Natural killer cell (primary cell): ENCODE measurements at regions not wholly inside any gene's neighbourhood (a gene's known extent, or its start where the extent isn't known, plus 50 kb on each side); places are given as distances from the start of the nearest gene placed in this dataset.
"Not testable (repeated sequence)": the region's sequence is repeated elsewhere in the genome, so short reads cannot be mapped to it uniquely, and the experiment has no call there.

ENCODE experiments used
- ATAC-seq, 3 donors: fragments of 150-1000 bp in 2 of 3; fragments of 200-7000 bp in 1 of 3; cut with Tn5 transposase; 1 replicate in 1 of 3; 2 replicates in 2 of 3; pipeline ENCODE4 v1.10.0; 2021; ENCODE audit warnings: mild to moderate bottlenecking in 2 of 3, moderate library complexity in 2 of 3
- DNase-seq, 2 donors: peaks; one replicate each; pipeline versions ENCODE4 v3.0.0 to v3.0.0-alpha.2; 2013 to 2021; ENCODE audit warnings: mixed read lengths in 1 of 2
- H3K27ac ChIP-seq: one replicate; pipeline ENCODE4 v1.5.1; 2013; ENCODE audit warnings: mild to moderate bottlenecking, low read length
- H3K27me3 ChIP-seq: one replicate; pipeline ENCODE4 v1.6.1; 2013; ENCODE audit warnings: low read length; ENCODE audit not compliant: control insufficient read depth, insufficient read depth
- H3K36me3 ChIP-seq: one replicate; pipeline ENCODE4 v1.6.1; 2013; ENCODE audit warnings: low read length; ENCODE audit not compliant: control insufficient read depth, insufficient read depth
- H3K4me1 ChIP-seq: one replicate; pipeline ENCODE4 v1.6.1; 2013; ENCODE audit warnings: low read length; ENCODE audit not compliant: control insufficient read depth, insufficient read depth
- H3K4me3 ChIP-seq: one replicate; pipeline ENCODE4 v1.5.1; 2013; ENCODE audit warnings: low read length
- H3K9me3 ChIP-seq: one replicate; pipeline ENCODE4 v1.6.1; 2013; ENCODE audit warnings: low read length; ENCODE audit not compliant: control insufficient read depth, insufficient read depth
- H3K27ac Mint-ChIP-seq, 2 donors: one replicate each; pipeline ENCODE4 v1.8.0; 2022; ENCODE audit warnings: mild to moderate bottlenecking in 2 of 2, mixed read lengths in 2 of 2, moderate library complexity in 1 of 2
- H3K27me3 Mint-ChIP-seq, 2 donors: one replicate each; pipeline ENCODE4 v1.8.0; 2022; ENCODE audit warnings: low read depth in 2 of 2, mixed read lengths in 2 of 2
- H3K36me3 Mint-ChIP-seq: one replicate; pipeline ENCODE4 v1.8.0; 2022; ENCODE audit warnings: mixed read lengths
- H3K4me1 Mint-ChIP-seq, 2 donors: one replicate each; pipeline ENCODE4 v1.8.0; 2022; ENCODE audit warnings: mixed read lengths in 2 of 2
- H3K4me3 Mint-ChIP-seq: one replicate; pipeline ENCODE4 v1.8.0; 2022; ENCODE audit warnings: mild to moderate bottlenecking, moderate library complexity, mixed read lengths
- H3K9me3 Mint-ChIP-seq, 2 donors: one replicate each; pipeline ENCODE4 v1.8.0; 2022; ENCODE audit warnings: mixed read lengths in 2 of 2
- WGBS: methylation state at CpG from one replicate; pipeline ENCODE4 v1.1.7; 2013; ENCODE audit warnings: missing lambda C conversion rate; ENCODE audit not compliant: insufficient coverage; 5-methylcytosine and 5-hydroxymethylcytosine counted together
- intact Hi-C: fragments of 100-400 bp; cut with micrococcal nuclease; formaldehyde crosslinking; loops from one replicate; pipeline ENCODE4 v1.14.2; 2022
- TF ChIP-seq, protein P1 (sequence below): fragments of 200-600 bp; IDR thresholded peaks from one replicate; pipeline ENCODE4 v1.8.0; 2022; ENCODE audit warnings: antibody characterized with exemption

DNA sequence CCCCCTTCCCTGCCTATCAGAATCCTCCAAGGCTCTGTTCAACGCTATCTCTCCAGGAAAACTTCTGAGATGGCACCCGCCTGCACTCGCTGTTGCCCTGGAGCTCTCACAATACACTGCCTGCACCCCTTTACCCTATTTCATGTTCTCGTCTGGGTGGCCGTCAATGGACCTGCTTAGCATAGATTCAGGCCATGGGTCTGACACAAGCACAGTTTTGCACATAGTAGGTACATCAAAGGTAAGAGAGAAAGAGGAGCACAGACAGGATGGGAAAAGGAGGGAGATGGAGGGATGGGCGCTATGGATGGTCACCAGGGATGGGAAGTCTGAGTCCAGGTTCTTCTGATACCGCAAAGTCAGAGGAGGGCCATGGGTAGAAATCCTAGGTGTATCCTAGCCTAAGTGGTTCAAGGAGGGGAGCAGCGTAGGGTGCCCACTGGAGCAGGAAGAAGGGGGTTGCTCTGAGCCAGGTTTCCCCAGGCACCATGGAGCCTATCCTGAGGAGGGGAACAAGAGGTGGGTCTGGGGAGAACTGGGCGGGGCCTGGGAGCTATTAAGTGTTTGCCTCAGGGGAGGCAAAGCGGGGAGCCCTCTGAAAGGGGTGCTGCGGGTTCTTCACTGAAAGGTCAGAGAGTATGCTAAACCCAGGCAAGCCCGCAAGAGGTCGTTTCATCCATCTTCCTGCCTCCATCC is 89.3 kb downstream of the MRPL14 start:
- Mint-ChIP-seq H3K27ac (no peak overlapping the region), H3K4me3 (no peak overlapping the region), H3K27me3 (peaks cover 0 to 17% of the 10 kb centered on the region in 2 donors), H3K36me3 (no peaks in the 10 kb centered on the region), H3K9me3 (no peaks in the 10 kb centered on the region), H3K4me1 (no peaks in the 10 kb centered on the region)
- 92% methylated on average over 13 of the region's 13 CpGs for WGBS
- Histone ChIP-seq H3K36me3 (no peaks in the 10 kb centered on the region), H3K27me3 (no peaks in the 10 kb centered on the region), H3K4me1 (peaks cover 7% of the 10 kb centered on the region), H3K4me3 (no peak overlapping the region), H3K9me3 (no peaks in the 10 kb centered on the region), H3K27ac (no peak overlapping the region)
- DNase-seq (no peak), ATAC-seq (no peak)
- TF ChIP-seq, protein P1, sequence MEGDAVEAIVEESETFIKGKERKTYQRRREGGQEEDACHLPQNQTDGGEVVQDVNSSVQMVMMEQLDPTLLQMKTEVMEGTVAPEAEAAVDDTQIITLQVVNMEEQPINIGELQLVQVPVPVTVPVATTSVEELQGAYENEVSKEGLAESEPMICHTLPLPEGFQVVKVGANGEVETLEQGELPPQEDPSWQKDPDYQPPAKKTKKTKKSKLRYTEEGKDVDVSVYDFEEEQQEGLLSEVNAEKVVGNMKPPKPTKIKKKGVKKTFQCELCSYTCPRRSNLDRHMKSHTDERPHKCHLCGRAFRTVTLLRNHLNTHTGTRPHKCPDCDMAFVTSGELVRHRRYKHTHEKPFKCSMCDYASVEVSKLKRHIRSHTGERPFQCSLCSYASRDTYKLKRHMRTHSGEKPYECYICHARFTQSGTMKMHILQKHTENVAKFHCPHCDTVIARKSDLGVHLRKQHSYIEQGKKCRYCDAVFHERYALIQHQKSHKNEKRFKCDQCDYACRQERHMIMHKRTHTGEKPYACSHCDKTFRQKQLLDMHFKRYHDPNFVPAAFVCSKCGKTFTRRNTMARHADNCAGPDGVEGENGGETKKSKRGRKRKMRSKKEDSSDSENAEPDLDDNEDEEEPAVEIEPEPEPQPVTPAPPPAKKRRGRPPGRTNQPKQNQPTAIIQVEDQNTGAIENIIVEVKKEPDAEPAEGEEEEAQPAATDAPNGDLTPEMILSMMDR: no peak
- intact Hi-C loops: no loop called here

DNA sequence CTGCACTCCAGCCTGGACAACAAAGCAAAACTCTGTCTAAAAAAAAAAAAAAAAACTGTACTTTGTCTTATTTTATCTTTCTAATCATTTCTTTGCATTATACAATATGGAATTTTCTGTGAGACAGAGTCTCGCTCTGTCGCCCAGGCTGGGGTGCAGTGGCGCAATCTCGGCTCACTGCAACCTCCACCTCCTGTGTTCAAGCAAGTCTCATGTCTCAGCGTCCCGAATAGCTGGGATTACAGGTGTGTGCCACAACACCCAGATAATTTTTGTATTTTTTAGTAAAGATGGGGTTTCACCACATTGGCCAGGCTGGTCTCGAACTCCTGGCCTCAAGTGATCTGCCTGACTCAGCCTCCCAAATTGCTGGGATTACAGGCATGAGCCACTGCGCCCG is 90.0 kb downstream of the MRPL14 start:
- 92% methylated on average over 9 of the region's 9 CpGs for WGBS
- peaks cover 5 to 19% of the 10 kb centered on the region in 2 donors for H3K27me3 Mint-ChIP-seq
- H3K27ac Mint-ChIP-seq, H3K4me3 ChIP-seq, H3K36me3 ChIP-seq, H3K4me1 Mint-ChIP-seq, H3K4me3 Mint-ChIP-seq, H3K27me3 ChIP-seq, ATAC-seq, intact Hi-C loops, H3K27ac ChIP-seq, H3K9me3 Mint-ChIP-seq, DNase-seq, H3K9me3 ChIP-seq, H3K36me3 Mint-ChIP-seq, H3K4me1 ChIP-seq: not testable (repeated sequence)

DNA sequence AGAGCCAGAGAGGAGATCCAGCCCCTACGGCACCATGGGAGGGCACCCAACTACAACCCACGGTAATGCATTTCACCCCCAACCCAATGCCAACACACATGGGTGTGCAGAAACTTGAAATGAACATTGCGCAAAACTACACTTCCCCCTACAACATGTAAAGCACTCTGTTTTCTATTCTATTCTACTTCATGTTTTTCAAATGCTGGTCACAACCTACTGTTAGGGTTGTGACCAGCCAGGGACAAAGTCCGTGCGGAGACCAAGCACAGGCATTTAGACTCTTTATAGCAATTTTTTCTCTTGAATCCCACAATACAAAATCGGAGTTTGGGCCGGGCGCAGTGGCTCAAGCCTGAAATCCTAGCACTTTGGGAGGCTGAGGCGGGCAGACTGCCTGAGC is 90.6 kb downstream of the MRPL14 start:
- H3K4me1 ChIP-seq: peaks cover 7% of the 10 kb centered on the region
- Mint-ChIP-seq H3K4me1 (no peaks in the 10 kb centered on the region), H3K36me3 (no peaks in the 10 kb centered on the region), H3K27ac (no peak overlapping the region), H3K27me3 (peaks cover 10 to 20% of the 10 kb centered on the region in 2 donors), H3K4me3 (no peak overlapping the region), H3K9me3 (no peaks in the 10 kb centered on the region)
- ATAC-seq (no peak), DNase-seq (no peak)
- no peak overlapping the region for H3K27ac ChIP-seq
- TF ChIP-seq, protein P1: no peak
- intact Hi-C loops: no loop called here
- no peaks in the 10 kb centered on the region for H3K27me3 ChIP-seq
- H3K36me3 ChIP-seq: no peaks in the 10 kb centered on the region
- WGBS: 86% methylated on average over 9 of the region's 9 CpGs
- no peaks in the 10 kb centered on the region for H3K9me3 ChIP-seq
- no peak overlapping the region for H3K4me3 ChIP-seq

DNA sequence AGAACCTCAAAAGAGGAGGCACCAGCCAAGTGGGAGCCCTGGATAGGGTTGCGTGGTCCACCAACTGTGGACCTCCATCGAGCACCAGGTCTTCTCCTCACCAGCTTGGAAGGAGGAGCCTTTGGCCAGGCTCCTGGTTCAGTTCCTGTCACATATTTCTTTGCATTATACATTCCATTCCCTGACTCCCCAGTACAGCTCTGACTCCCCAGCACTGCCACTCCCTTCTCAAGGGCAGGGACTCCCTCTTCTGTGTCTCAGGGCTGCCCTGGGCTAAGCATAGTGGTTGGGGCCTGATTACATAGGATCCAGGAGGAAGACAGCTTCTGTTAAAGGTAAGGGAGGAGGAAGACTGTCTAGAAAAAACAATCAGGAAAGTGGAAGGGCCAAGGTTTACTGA is 91.1 kb downstream of the MRPL14 start:
- Histone ChIP-seq H3K4me3 (no peak overlapping the region), H3K4me1 (peaks cover 7% of the 10 kb centered on the region), H3K27me3 (no peaks in the 10 kb centered on the region), H3K36me3 (no peaks in the 10 kb centered on the region), H3K9me3 (no peaks in the 10 kb centered on the region), H3K27ac (no peak overlapping the region)
- Mint-ChIP-seq H3K36me3 (no peaks in the 10 kb centered on the region), H3K4me3 (no peak overlapping the region), H3K9me3 (no peaks in the 10 kb centered on the region), H3K27ac (no peak overlapping the region), H3K27me3 (peaks cover 10 to 20% of the 10 kb centered on the region in 2 donors), H3K4me1 (no peaks in the 10 kb centered on the region)
- intact Hi-C loops: no loop called here
- TF ChIP-seq, protein P1: no peak
- 97% methylated on average over 2 of the region's 2 CpGs for WGBS
- DNase-seq (no peak), ATAC-seq (no peak)
